DOHH2 (cell line): ENCODE measurements at regions not wholly inside any gene's neighbourhood (a gene's known extent, or its start where the extent isn't known, plus 50 kb on each side); places are given as distances from the start of the nearest gene placed in this dataset.

Experiments
- H3F3A ChIP-seq: fragments of 200-600 bp; sonication (generic), shearing (Covaris generic); 2 replicates; pipeline ENCODE4 v1.6.0; 2016; ENCODE audit warnings: antibody characterized with exemption, mild to moderate bottlenecking; ENCODE audit not compliant: control insufficient read depth, insufficient read depth
- H3K27ac ChIP-seq: fragments of 200-600 bp; sonication (generic); 2 replicates; pipeline ENCODE4 v1.5.1; 2014; ENCODE audit warnings: low read depth, mild to moderate bottlenecking, low read length, moderate library complexity
- H3K27me3 ChIP-seq: fragments of 200-600 bp; sonication (generic); 2 replicates; pipeline ENCODE4 v1.6.1; 2014; ENCODE audit warnings: mild to moderate bottlenecking, low read length, mixed read lengths; ENCODE audit not compliant: control insufficient read depth
- H3K36me3 ChIP-seq: fragments of 200-600 bp; sonication (generic); 2 replicates; pipeline ENCODE4 v1.6.1; 2014; ENCODE audit warnings: mild to moderate bottlenecking, low read length, moderate library complexity, mixed read lengths; ENCODE audit not compliant: control insufficient read depth
- H3K4me1 ChIP-seq: fragments of 200-600 bp; sonication (generic); 2 replicates; pipeline ENCODE4 v1.6.1; 2014; ENCODE audit warnings: mild to moderate bottlenecking, low read length, mixed read lengths; ENCODE audit not compliant: control insufficient read depth
- H3K4me2 ChIP-seq: fragments of 200-600 bp; sonication (generic); 2 replicates; pipeline ENCODE4 v1.6.0; 2014; ENCODE audit warnings: mild to moderate bottlenecking, low read length, moderate library complexity
- H3K4me3 ChIP-seq: fragments of 200-600 bp; sonication (generic); 2 replicates; pipeline ENCODE4 v1.5.1; 2014; ENCODE audit warnings: mild to moderate bottlenecking, low read length, mixed read lengths
- H3K79me2 ChIP-seq: fragments of 200-600 bp; sonication (generic); 2 replicates; pipeline ENCODE4 v1.6.1; 2014; ENCODE audit warnings: mild to moderate bottlenecking, low read length, mixed read lengths; ENCODE audit not compliant: control insufficient read depth
- H3K9me2 ChIP-seq: fragments of 200-600 bp; sonication (generic); replicated peaks from 2 replicates; pipeline ENCODE4 v1.6.1; 2014; ENCODE audit warnings: mild to moderate bottlenecking, low read length, mixed read lengths; ENCODE audit not compliant: control insufficient read depth
- H3K9me3 ChIP-seq: fragments of 200-600 bp; sonication (generic); 2 replicates; pipeline ENCODE4 v1.6.1; 2014; ENCODE audit warnings: antibody characterized with exemption, low read length, mixed read lengths; ENCODE audit not compliant: control insufficient read depth, insufficient read depth
- H4K20me1 ChIP-seq: fragments of 200-600 bp; sonication (generic); 2 replicates; pipeline ENCODE4 v1.6.0; 2014; ENCODE audit warnings: low read depth, mild to moderate bottlenecking, antibody characterized with exemption, low read length, moderate library complexity; ENCODE audit not compliant: control insufficient read depth, insufficient read depth
- EZH2phosphoT487 ChIP-seq: fragments of 200-600 bp; sonication (generic); IDR thresholded peaks from 2 replicates; pipeline ENCODE4 v1.6.1; 2017; ENCODE audit warnings: borderline replicate concordance, mild to moderate bottlenecking, antibody characterized with exemption, low read length, moderate library complexity, mixed read lengths
- TF ChIP-seq, protein P1 (sequence below): fragments of 200-600 bp; sonication (generic); IDR thresholded peaks from one replicate; pipeline ENCODE4 v1.5.1; 2014; ENCODE audit warnings: antibody characterized with exemption, mild to moderate bottlenecking, low read depth, low read length; ENCODE audit not compliant: poor library complexity, severe bottlenecking

DNA sequence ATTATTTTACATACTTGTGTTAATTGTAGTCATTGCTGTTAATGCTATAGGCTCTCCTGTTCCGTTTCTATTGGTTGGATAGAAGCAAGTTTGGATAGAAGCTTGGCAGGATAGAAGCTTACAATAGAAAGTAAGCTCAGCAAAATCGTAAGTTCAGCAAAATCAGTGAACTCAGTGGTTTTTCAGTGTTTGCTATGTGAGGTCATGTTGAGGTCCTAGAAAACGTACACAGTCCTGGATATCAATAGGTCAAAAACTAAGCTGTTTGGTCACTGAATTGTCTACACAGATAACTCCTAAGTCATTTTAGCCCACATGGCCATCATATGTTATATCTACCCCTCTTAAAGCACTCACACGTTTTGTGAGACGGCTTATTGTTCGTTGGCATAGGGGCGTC lies 299.4 kb downstream of the MAN2A1 start:
- Histone ChIP-seq H3F3A (no peaks in the 10 kb centered on the region), H3K27ac (no peak overlapping the region), H3K79me2 (no peaks in the 10 kb centered on the region), H3K9me3 (no peaks in the 10 kb centered on the region), H3K27me3 (no peaks in the 10 kb centered on the region), H3K4me3 (no peak overlapping the region), H3K36me3 (no peaks in the 10 kb centered on the region), H4K20me1 (no peaks in the 10 kb centered on the region), H3K4me2 (no peak overlapping the region), H3K9me2 (no peaks in the 10 kb centered on the region), H3K4me1 (no peaks in the 10 kb centered on the region)
- no peak for TF ChIP-seq EZH2phosphoT487
- TF ChIP-seq, protein P1, sequence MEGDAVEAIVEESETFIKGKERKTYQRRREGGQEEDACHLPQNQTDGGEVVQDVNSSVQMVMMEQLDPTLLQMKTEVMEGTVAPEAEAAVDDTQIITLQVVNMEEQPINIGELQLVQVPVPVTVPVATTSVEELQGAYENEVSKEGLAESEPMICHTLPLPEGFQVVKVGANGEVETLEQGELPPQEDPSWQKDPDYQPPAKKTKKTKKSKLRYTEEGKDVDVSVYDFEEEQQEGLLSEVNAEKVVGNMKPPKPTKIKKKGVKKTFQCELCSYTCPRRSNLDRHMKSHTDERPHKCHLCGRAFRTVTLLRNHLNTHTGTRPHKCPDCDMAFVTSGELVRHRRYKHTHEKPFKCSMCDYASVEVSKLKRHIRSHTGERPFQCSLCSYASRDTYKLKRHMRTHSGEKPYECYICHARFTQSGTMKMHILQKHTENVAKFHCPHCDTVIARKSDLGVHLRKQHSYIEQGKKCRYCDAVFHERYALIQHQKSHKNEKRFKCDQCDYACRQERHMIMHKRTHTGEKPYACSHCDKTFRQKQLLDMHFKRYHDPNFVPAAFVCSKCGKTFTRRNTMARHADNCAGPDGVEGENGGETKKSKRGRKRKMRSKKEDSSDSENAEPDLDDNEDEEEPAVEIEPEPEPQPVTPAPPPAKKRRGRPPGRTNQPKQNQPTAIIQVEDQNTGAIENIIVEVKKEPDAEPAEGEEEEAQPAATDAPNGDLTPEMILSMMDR = no peak

DNA sequence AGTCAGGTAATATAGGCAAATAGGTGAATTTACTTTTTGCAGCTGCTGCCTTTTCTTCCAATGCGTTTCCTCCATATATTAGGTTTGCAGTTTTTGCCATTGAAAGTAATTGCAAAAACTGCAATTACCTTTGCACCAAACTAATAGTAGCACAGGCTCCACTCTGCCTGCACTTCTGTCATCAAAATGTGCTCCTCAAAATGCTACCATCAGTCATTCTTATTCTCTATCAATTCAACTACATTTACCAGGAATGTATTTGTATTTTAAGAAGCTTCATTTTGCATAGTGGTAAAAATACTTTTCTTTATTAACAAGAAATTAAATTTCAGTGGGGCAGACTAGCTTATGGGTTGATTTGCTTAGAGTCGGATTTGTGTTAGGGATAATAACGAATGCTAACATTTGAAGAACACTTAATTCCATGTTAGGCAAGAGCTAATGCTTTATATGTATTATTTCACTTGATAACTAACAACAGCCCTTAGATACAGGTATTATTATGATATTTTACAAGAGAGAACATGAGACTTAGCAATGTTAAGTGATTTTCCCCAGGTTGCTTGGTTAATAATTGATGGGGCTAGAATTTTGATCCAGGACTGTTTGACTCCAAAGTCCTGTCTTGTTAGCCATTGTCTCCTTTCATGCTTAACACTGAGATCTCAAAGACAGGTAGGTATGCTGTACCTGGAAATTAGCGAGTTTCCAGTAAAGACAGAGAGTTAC lies 300.4 kb downstream of the MAN2A1 start:
- no peaks in the 10 kb centered on the region for H3K79me2 ChIP-seq
- H3F3A ChIP-seq = no peaks in the 10 kb centered on the region
- H3K4me3 ChIP-seq = no peak overlapping the region
- H3K9me2 ChIP-seq = no peaks in the 10 kb centered on the region
- H3K9me3 ChIP-seq = no peaks in the 10 kb centered on the region
- H3K27me3 ChIP-seq = no peaks in the 10 kb centered on the region
- no peak for TF ChIP-seq EZH2phosphoT487
- TF ChIP-seq, protein P1 = no peak
- no peaks in the 10 kb centered on the region for H4K20me1 ChIP-seq
- no peaks in the 10 kb centered on the region for H3K4me1 ChIP-seq
- H3K27ac ChIP-seq = no peak overlapping the region
- H3K4me2 ChIP-seq = no peak overlapping the region
- no peaks in the 10 kb centered on the region for H3K36me3 ChIP-seq

DNA sequence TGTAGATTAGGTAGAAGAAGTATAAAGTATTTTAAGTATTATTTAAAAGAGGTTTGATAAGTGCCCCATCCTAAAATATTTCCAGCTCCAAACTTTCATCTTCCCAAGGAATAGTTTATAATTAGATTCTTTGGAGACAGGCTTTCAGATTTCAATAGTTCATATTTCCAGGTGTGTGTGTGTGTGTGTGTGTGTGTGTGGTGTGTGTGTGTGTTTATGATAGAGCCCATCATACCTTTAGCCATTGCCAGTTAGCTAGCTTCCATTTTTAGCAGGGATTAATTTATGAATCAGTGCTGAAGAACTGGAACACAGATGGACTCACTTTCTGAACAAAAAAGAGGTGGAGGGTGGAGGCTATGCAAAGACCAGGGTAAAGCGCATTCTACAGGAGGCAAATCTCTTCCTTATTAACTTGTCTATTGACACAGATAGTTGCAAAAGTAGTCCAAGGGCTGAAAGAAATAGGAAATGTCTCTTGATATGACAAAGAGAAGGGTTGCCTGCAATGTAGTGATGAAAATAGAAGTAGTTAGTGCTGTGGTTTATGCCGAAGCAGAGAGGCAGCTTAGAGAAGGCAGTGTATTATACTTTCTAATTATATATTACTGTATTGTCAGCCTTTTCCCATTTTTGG lies 301.1 kb downstream of the MAN2A1 start:
- H3K4me3 ChIP-seq = no peak overlapping the region
- H3K4me2 ChIP-seq = no peak overlapping the region

More for the DNA sequence above, 301.1 kb downstream of the MAN2A1 start:
- TF ChIP-seq, protein P1 = no peak
- no peak for TF ChIP-seq EZH2phosphoT487
- no peaks in the 10 kb centered on the region for H3K27me3 ChIP-seq
- H3K9me3 ChIP-seq = no peaks in the 10 kb centered on the region
- H3K9me2 ChIP-seq = no peaks in the 10 kb centered on the region
- no peak overlapping the region for H3K27ac ChIP-seq
- H3K4me1 ChIP-seq = no peaks in the 10 kb centered on the region
- H3K36me3 ChIP-seq = no peaks in the 10 kb centered on the region
- H3K79me2 ChIP-seq = no peaks in the 10 kb centered on the region
- H4K20me1 ChIP-seq = no peaks in the 10 kb centered on the region
- no peaks in the 10 kb centered on the region for H3F3A ChIP-seq
